ENCODE measurements at regions not wholly inside any gene's neighbourhood (a gene's known extent, or its start where the extent isn't known, plus 50 kb on each side); places are given as distances from the start of the nearest gene placed in this dataset.
A peak's percentile ranks its signal among the peaks of the same experiment; 100 is the strongest.

DNA sequence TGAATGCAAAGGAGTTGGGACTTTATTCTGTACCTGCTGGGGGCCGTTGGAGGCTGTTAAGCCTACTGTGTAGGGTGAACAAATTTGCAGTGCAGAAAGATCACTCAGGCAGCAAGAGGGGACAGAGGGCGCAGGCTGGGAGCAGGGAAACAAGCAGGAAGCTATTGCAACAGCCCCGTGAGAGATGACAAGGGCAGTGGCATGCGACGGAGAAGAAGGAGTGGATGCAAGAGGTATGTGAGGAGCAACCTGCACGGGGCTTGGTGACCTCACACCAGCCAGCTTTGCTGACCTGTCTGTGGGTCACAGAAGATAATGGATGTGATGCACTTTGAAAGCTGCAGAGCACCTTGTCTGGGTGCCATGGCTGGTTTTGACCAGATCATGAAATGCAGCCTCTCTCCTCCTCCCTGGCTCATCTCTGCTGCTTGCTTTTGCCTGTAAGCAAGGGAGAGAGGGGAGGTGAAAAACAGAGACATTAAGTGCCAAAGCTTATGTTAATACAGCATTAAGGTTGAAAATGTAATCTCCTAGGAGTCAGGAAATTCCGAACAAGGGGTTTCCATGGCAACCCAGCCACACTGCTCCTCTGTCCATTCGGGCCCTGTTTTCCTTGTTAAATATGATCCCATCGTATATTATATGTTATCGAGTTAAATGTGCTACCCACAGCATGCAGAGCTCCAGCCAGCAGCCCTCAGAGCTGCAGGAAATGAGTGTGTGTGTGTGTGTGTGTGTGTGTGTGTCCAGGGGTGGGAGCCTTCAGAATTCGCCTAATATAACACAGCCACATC is 314.3 kb upstream of the ZMIZ1 start:
- no peaks in the 10 kb centered on the region for H3K27me3 ChIP-seq (ENCODE audit: low read depth)
- H3K27ac ChIP-seq (replicated peaks), result no peak overlapping the region
- intact Hi-C loops (cut with micrococcal nuclease), result no loop called here
- no peak overlapping the region for H3K4me3 ChIP-seq
- no peaks in the 10 kb centered on the region for H3K36me3 ChIP-seq
- H3K4me1 ChIP-seq, result peaks cover 23% of the 10 kb centered on the region
- TF ChIP-seq, protein P1, sequence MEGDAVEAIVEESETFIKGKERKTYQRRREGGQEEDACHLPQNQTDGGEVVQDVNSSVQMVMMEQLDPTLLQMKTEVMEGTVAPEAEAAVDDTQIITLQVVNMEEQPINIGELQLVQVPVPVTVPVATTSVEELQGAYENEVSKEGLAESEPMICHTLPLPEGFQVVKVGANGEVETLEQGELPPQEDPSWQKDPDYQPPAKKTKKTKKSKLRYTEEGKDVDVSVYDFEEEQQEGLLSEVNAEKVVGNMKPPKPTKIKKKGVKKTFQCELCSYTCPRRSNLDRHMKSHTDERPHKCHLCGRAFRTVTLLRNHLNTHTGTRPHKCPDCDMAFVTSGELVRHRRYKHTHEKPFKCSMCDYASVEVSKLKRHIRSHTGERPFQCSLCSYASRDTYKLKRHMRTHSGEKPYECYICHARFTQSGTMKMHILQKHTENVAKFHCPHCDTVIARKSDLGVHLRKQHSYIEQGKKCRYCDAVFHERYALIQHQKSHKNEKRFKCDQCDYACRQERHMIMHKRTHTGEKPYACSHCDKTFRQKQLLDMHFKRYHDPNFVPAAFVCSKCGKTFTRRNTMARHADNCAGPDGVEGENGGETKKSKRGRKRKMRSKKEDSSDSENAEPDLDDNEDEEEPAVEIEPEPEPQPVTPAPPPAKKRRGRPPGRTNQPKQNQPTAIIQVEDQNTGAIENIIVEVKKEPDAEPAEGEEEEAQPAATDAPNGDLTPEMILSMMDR (IDR thresholded peaks at IDR 0.05; ENCODE audit: borderline replicate concordance), result no peak
- H3K9me3 ChIP-seq (replicated peaks), result no peaks in the 10 kb centered on the region
- DNase-seq, result no peak

DNA sequence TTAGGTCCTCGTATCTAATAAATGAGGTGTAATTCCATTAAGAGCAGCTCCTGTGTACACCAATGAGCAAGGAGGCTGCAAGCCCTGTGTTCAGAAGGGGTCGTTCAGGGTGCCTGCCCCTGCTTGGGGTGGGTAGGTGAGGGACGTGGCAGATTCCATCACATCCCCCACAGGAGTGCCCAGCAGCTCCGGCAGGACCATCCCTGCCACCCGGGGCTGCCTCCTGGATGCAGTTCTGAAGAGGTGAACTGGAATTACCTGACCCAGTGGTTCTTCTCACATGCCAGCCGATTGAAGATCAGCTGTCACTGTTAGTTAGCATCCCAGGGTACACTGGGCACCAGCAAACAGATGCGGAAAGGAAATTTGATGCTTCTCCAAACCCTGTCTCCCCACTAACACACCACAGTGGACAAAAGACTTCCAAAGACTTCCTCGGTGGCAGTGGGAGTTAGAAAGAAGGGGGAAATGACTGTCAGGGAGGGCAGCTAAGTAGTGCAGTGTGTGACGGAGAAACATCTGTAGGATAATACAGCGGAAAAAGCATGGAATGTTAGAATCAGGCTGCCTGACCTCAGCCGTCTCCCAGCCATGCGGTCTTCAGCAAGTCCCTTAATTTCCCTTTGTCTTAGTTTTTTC is 313.6 kb upstream of the ZMIZ1 start:
- no peak for DNase-seq
- Histone ChIP-seq H3K9me3 (replicated peaks) (no peaks in the 10 kb centered on the region), H3K4me3 (no peak overlapping the region), H3K4me1 (peaks cover 23% of the 10 kb centered on the region), H3K36me3 (no peaks in the 10 kb centered on the region), H3K27ac (replicated peaks) (no peak overlapping the region), H3K27me3 (ENCODE audit: low read depth) (no peaks in the 10 kb centered on the region)
- intact Hi-C loops (cut with micrococcal nuclease), result no loop called here
- TF ChIP-seq, protein P1 (IDR thresholded peaks at IDR 0.05; ENCODE audit: borderline replicate concordance), result no peak

DNA sequence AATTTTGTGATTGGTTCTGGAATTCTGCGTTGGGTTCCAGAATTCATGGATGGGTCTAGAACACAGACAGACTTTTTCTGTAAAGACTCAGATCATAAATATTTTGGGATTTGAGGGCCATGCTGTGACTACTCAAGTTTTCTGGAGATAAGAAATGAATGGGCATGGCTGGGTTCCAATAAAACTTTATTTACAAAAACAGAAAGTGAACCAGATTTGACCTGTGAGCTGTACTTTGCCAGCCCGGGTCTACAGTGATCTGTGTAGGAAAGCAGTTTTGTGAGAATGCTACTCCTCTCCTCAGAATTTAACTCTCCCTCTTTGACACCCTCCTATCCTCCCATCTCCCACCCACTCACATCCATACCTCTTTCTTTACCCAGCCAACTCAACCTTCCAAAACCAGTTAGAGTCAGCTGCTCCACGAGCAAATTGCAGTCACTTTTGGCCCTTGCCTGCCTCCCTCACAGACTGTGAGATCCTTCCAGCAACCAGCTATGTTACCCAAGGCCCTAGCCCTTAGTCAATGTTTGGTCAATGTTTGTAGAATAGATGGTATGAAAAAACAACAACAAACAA is 312.8 kb upstream of the ZMIZ1 start:
- TF ChIP-seq, protein P1 (IDR thresholded peaks at IDR 0.05; ENCODE audit: borderline replicate concordance), result no peak
- intact Hi-C loops (cut with micrococcal nuclease), result no loop called here
- Histone ChIP-seq H3K9me3 (replicated peaks) (no peaks in the 10 kb centered on the region), H3K4me3 (no peak overlapping the region), H3K27ac (replicated peaks) (no peak overlapping the region), H3K4me1 (peaks cover 23% of the 10 kb centered on the region), H3K27me3 (ENCODE audit: low read depth) (no peaks in the 10 kb centered on the region), H3K36me3 (no peaks in the 10 kb centered on the region)
- no peak for DNase-seq

DNA sequence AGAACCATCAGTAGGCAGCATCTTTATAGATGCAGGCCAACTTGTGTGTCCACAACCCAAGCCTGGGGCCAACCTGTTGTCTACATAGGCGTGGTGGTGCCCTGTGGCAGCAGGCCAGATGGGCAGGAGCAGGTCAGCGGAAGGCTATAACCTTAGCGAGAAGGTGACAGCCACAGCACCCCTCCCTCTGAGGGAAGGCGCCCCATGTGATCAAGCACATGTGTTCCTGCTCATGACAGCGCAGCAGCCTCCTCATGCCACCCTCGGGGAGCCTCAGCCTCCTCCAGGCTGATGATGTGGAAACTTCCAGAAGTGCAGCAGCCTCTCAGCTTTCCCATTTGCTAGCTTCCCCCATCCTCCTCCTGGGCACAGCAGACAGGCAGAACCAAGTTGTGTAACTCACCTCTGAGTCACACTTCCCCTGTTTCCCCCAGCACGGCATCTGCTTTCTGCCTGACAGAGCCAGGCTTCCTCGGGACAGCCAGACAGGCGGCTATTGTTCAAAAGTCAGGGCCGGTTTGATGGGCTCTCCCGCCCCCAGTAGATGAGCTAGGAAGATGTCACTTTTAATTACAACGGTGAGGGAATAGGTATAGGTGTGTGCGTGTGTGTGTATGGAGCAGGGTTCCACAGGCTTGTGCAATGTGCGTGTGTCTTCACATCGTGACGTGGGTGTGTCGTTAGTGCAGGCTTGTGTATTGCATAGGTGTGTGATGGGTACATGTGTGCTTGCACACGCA is 312.0 kb upstream of the ZMIZ1 start:
- Histone ChIP-seq H3K9me3 (replicated peaks) (no peaks in the 10 kb centered on the region), H3K4me3 (no peak overlapping the region), H3K4me1 (peaks cover 23% of the 10 kb centered on the region), H3K36me3 (no peaks in the 10 kb centered on the region), H3K27ac (replicated peaks) (peak overlapping the region; percentile 56), H3K27me3 (ENCODE audit: low read depth) (no peaks in the 10 kb centered on the region)
- TF ChIP-seq, protein P1 (IDR thresholded peaks at IDR 0.05; ENCODE audit: borderline replicate concordance), result no peak
- DNase-seq, result peak; percentile 66
- intact Hi-C loops (cut with micrococcal nuclease), result no loop called here

DNA sequence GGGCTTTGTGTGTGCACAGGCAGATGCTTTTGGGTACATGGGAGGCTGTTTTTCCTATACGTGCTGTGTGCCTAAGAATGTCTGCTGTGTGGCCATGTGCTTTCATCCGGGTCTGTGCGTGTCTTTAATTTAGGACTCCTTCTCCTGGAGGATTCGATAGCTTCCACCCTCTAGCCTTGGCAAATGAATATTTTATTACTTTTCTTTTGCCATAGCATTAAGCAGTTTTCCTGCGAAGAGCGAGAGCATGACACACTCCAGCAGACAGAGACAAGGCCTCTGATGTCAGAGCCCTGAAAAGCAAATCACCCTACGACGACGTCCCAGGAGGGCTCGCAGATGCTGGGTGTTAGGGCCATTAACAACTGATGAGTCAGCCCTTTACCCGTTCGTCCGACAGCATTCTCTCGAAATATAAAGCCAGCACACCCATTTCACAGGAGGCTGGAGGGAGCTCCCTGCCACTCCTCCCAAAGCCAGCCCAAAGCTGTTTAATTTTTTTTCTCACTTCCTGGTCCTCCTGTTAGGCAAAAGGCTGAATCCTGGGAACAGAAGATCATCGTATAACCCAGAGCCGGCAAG is 311.3 kb upstream of the ZMIZ1 start:
- DNase-seq, result no peak
- H3K4me3 ChIP-seq, result no peak overlapping the region
- H3K27me3 ChIP-seq (ENCODE audit: low read depth), result no peaks in the 10 kb centered on the region
- intact Hi-C loops (cut with micrococcal nuclease), result no loop called here
- no peaks in the 10 kb centered on the region for H3K9me3 ChIP-seq (replicated peaks)
- TF ChIP-seq, protein P1 (IDR thresholded peaks at IDR 0.05; ENCODE audit: borderline replicate concordance), result no peak
- H3K27ac ChIP-seq (replicated peaks), result peak overlapping the region; percentile 56
- no peaks in the 10 kb centered on the region for H3K36me3 ChIP-seq
- H3K4me1 ChIP-seq, result peaks cover 23% of the 10 kb centered on the region
